H1 (cell line): ENCODE measurements at regions not wholly inside any gene's neighbourhood (a gene's known extent, or its start where the extent isn't known, plus 50 kb on each side); places are given as distances from the start of the nearest gene placed in this dataset.

Experiments
- CTCF ChIA-PET: fragments of 300-600 bp; sonication (Branson Sonifier 250); formaldehyde crosslinking; loops from one replicate; lab custom pipeline; 2021; ENCODE audit not compliant: partially characterized antibody; lab: Charles Lee
- POLR2A ChIA-PET: fragments of 300-600 bp; sonication (Branson Sonifier 250); formaldehyde crosslinking; loops from one replicate; lab custom pipeline; 2021; ENCODE audit warnings: inconsistent platforms; ENCODE audit not compliant: partially characterized antibody; lab: Charles Lee
- DNase-seq, 2 experiments: peaks; one replicate each; pipeline versions ENCODE4 v3.0.0 to v3.0.0-alpha.2; 2010 to 2022; ENCODE audit warnings: low spot score in 2 of 2, low read depth in 1 of 2, mixed read lengths in 1 of 2
- FAIRE-seq: peaks from 2 replicates; lab custom pipeline; 2011; peaks lifted over from hg19 to GRCh38; lab: Jason Lieb, UNC
- H2AFZ ChIP-seq: 2 replicates; pipeline ENCODE4 v1.8.1; 2012; ENCODE audit warnings: low read length, inconsistent platforms
- H2AK5ac ChIP-seq: 2 replicates; pipeline ENCODE4 v1.6.1; 2013; ENCODE audit warnings: low read depth, low read length
- H2BK120ac ChIP-seq: replicated peaks from 2 replicates; pipeline ENCODE3; 2013; ENCODE audit warnings: low read depth, low read length, inconsistent platforms
- H2BK12ac ChIP-seq: 2 replicates; pipeline ENCODE4 v1.6.1; 2013; ENCODE audit warnings: low read depth, low read length
- H2BK15ac ChIP-seq: 2 replicates; pipeline ENCODE4 v1.6.1; 2013; ENCODE audit warnings: low read length
- H2BK20ac ChIP-seq: 2 replicates; pipeline ENCODE4 v1.6.1; 2013; ENCODE audit warnings: low read length
- H2BK5ac ChIP-seq: 2 replicates; pipeline ENCODE4 v1.6.1; 2013; ENCODE audit warnings: low read depth, low read length
- H3K14ac ChIP-seq: 2 replicates; pipeline ENCODE4 v1.6.1; 2013; ENCODE audit warnings: inconsistent platforms; ENCODE audit not compliant: insufficient read length
- H3K18ac ChIP-seq: 2 replicates; pipeline ENCODE4 v1.6.1; 2013; ENCODE audit warnings: low read length; ENCODE audit errors: extremely low read depth
- H3K23ac ChIP-seq: 2 replicates; pipeline ENCODE4 v1.6.1; 2013; ENCODE audit warnings: inconsistent platforms; ENCODE audit not compliant: insufficient read length
- H3K23me2 ChIP-seq: 2 replicates; pipeline ENCODE4 v1.6.1; 2013; ENCODE audit warnings: low read depth, low read length
- H3K27ac ChIP-seq: 2 replicates; pipeline ENCODE4 v1.6.1; 2011; ENCODE audit warnings: low read depth, low read length, inconsistent platforms
- H3K27me3 ChIP-seq, 4 experiments: replicated peaks in 1 of 4; 1 replicate in 1 of 4; 2 replicates in 3 of 4; pipeline versions ENCODE4 v1.6.1 to v1.8.1; 2011 to 2013; ENCODE audit warnings: low read length in 3 of 4, mild to moderate bottlenecking in 3 of 4, inconsistent platforms in 2 of 4, mixed read lengths in 2 of 4, moderate library complexity in 1 of 4; ENCODE audit not compliant: control insufficient read depth in 3 of 4, insufficient read depth in 3 of 4; ENCODE audit errors: extremely low read depth in 1 of 4
- H3K36me3 ChIP-seq, 4 experiments: 2 replicates each; pipeline versions ENCODE4 v1.6.1 to v1.8.1; 2011 to 2013; ENCODE audit warnings: mild to moderate bottlenecking in 4 of 4, low read length in 3 of 4, moderate library complexity in 2 of 4, control low read depth in 1 of 4, inconsistent platforms in 1 of 4; ENCODE audit not compliant: insufficient read depth in 4 of 4, control insufficient read depth in 2 of 4
- H3K4ac ChIP-seq: replicated peaks from 2 replicates; pipeline ENCODE3; 2013; ENCODE audit warnings: low read length, low read depth, mixed read lengths, inconsistent platforms; ENCODE audit not compliant: insufficient read length
- H3K4me1 ChIP-seq, 4 experiments: replicated peaks in 1 of 4; 1 replicate in 1 of 4; 2 replicates in 3 of 4; pipeline versions ENCODE4 v1.6.1 to v1.8.1; 2011 to 2013; ENCODE audit warnings: low read length in 3 of 4, inconsistent platforms in 2 of 4, mixed read lengths in 1 of 4; ENCODE audit not compliant: insufficient read depth in 4 of 4, control insufficient read depth in 3 of 4
- H3K4me2 ChIP-seq, 2 experiments: 2 replicates each; pipeline versions ENCODE4 v1.6.1 to v1.8.1; 2011 to 2013; ENCODE audit warnings: low read depth in 2 of 2, low read length in 2 of 2, control low read depth in 1 of 2, inconsistent platforms in 1 of 2, mild to moderate bottlenecking in 1 of 2; ENCODE audit not compliant: insufficient read depth in 1 of 2
- H3K4me3 ChIP-seq, 4 experiments: fragments of 200-600, 300-600 bp in 1 of 4; sonication (generic), shearing (Covaris generic), sonication (Bioruptor Twin) in 1 of 4; 2 replicates each; pipeline versions ENCODE4 v1.5.1 to v1.8.1; 2011 to 2016; ENCODE audit warnings: low read length in 4 of 4, low read depth in 3 of 4, control low read depth in 2 of 4, inconsistent platforms in 2 of 4, mild to moderate bottlenecking in 2 of 4, mixed read lengths in 1 of 4, moderate library complexity in 1 of 4; ENCODE audit not compliant: insufficient read depth in 2 of 4; ENCODE audit errors: extremely low read depth in 1 of 4
- H3K56ac ChIP-seq: replicated peaks from 2 replicates; pipeline ENCODE3; 2013; ENCODE audit warnings: low read depth, mild to moderate bottlenecking, mixed read lengths, low read length, inconsistent platforms; ENCODE audit not compliant: insufficient read length
- H3K79me1 ChIP-seq: 2 replicates; pipeline ENCODE4 v1.6.1; 2013; ENCODE audit warnings: low read depth, low read length, control low read depth
- H3K79me2 ChIP-seq, 2 experiments: 2 replicates each; pipeline versions ENCODE4 v1.6.1 to v1.8.1; 2012 to 2013; ENCODE audit warnings: low read length in 2 of 2, mild to moderate bottlenecking in 2 of 2, inconsistent platforms in 1 of 2; ENCODE audit not compliant: insufficient read depth in 2 of 2, control insufficient read depth in 1 of 2
- H3K9ac ChIP-seq, 4 experiments: replicated peaks in 1 of 4; 1 replicate in 1 of 4; 2 replicates in 3 of 4; pipeline versions ENCODE4 v1.6.1 to v1.8.1; 2011 to 2013; ENCODE audit warnings: low read depth in 3 of 4, low read length in 3 of 4, control low read depth in 2 of 4, mild to moderate bottlenecking in 2 of 4, moderate library complexity in 2 of 4, inconsistent platforms in 1 of 4; ENCODE audit errors: extremely low read depth in 1 of 4
- H3K9me3 ChIP-seq, 2 experiments: 2 replicates each; pipeline versions ENCODE4 v1.6.1 to v1.8.1; 2012 to 2013; ENCODE audit warnings: mild to moderate bottlenecking in 2 of 2, moderate library complexity in 2 of 2, control low read depth in 1 of 2, inconsistent platforms in 1 of 2, low read depth in 1 of 2, low read length in 1 of 2, mixed read lengths in 1 of 2; ENCODE audit not compliant: insufficient read depth in 2 of 2
- H4K20me1 ChIP-seq, 2 experiments: replicated peaks in 1 of 2; 2 replicates each; pipeline versions ENCODE3 to v1.8.1; 2011 to 2013; ENCODE audit warnings: inconsistent platforms in 2 of 2, low read length in 2 of 2, mild to moderate bottlenecking in 1 of 2; ENCODE audit not compliant: insufficient read depth in 2 of 2, control insufficient read depth in 1 of 2
- H4K5ac ChIP-seq: 2 replicates; pipeline ENCODE4 v1.6.1; 2013; ENCODE audit warnings: low read length, low read depth, mixed read lengths, inconsistent platforms; ENCODE audit not compliant: insufficient read length
- H4K8ac ChIP-seq: 2 replicates; pipeline ENCODE4 v1.8.0; 2013; ENCODE audit warnings: mild to moderate bottlenecking, moderate library complexity, low read length, inconsistent platforms; ENCODE audit not compliant: insufficient read depth; ENCODE audit errors: extremely low read depth
- H4K91ac ChIP-seq: replicated peaks from 2 replicates; pipeline ENCODE3; 2013; ENCODE audit warnings: low read length, mixed read lengths, inconsistent platforms; ENCODE audit not compliant: insufficient read length
- CTCF ChIP-seq, 3 experiments: IDR thresholded peaks; 1 replicate in 2 of 3; 2 replicates in 1 of 3; pipeline versions ENCODE4 v1.5.1 to v1.6.1; 2011; ENCODE audit warnings: low read length in 3 of 3, mild to moderate bottlenecking in 3 of 3, inconsistent platforms in 2 of 3, low read depth in 1 of 3, moderate library complexity in 1 of 3; ENCODE audit not compliant: insufficient read depth in 1 of 3; ENCODE audit errors: control extremely low read depth in 1 of 3
- GABPA ChIP-seq: IDR thresholded peaks from 2 replicates; pipeline ENCODE4 v1.6.1; 2011; ENCODE audit warnings: mild to moderate bottlenecking, low read length, moderate library complexity, borderline replicate concordance; ENCODE audit not compliant: insufficient read depth
- HDAC2 ChIP-seq, 2 experiments: fragments of 300-600 bp in 1 of 2; sonication (generic) in 1 of 2; IDR thresholded peaks; 2 replicates each; pipeline ENCODE4 v1.6.1; 2011 to 2012; ENCODE audit warnings: low read depth in 2 of 2, low read length in 2 of 2, mild to moderate bottlenecking in 2 of 2, moderate library complexity in 2 of 2, borderline replicate concordance in 1 of 2, inconsistent platforms in 1 of 2
- MAX ChIP-seq: IDR thresholded peaks from 2 replicates; pipeline ENCODE4 v1.6.1; 2012; ENCODE audit warnings: inconsistent platforms
- POLR2A ChIP-seq, 2 experiments: IDR thresholded peaks; 1 replicate in 1 of 2; 2 replicates in 1 of 2; pipeline ENCODE4 v1.6.1; 2011; ENCODE audit warnings: low read depth in 2 of 2, low read length in 2 of 2, mild to moderate bottlenecking in 2 of 2; ENCODE audit errors: control extremely low read depth in 1 of 2
- RAD21 ChIP-seq, 2 experiments: IDR thresholded peaks in 1 of 2; conservative IDR thresholded peaks in 1 of 2; 2 replicates each; pipeline ENCODE4 v1.6.1; 2011; ENCODE audit warnings: low read depth in 2 of 2, low read length in 2 of 2, improper control_type of control experiment in 1 of 2, inconsistent platforms in 1 of 2, mild to moderate bottlenecking in 1 of 2, moderate library complexity in 1 of 2
- RXRA ChIP-seq: IDR thresholded peaks from 2 replicates; pipeline ENCODE4 v1.6.1; 2011; ENCODE audit warnings: low read depth, mild to moderate bottlenecking, low read length, moderate library complexity; ENCODE audit not compliant: insufficient read depth
- SP2 ChIP-seq: IDR thresholded peaks from 2 replicates; pipeline ENCODE4 v1.6.1; 2012; ENCODE audit warnings: mild to moderate bottlenecking, low read length, inconsistent platforms
- WGBS, 2 experiments: shearing (Covaris generic) in 1 of 2; methylation state at CpG; one replicate each; pipeline versions ENCODE4 v1.1.6 to v1.1.7; 2013 to 2015; ENCODE audit warnings: low lambda C conversion rate in 2 of 2, mixed read lengths in 2 of 2, inconsistent platforms in 1 of 2, low coverage in 1 of 2, missing lambda C conversion rate in 1 of 2; ENCODE audit not compliant: insufficient replicate concordance in 2 of 2, insufficient coverage in 1 of 2, insufficient read length in 1 of 2; ENCODE audit errors: extremely low coverage in 1 of 2, missing lambda C conversion rate in 1 of 2; 5-methylcytosine and 5-hydroxymethylcytosine counted together

- no peak overlapping the region for H3K27ac ChIP-seq
- peaks cover 0 to 3% (median 0%) of the 10 kb centered on the region in 4 experiments; a peak in 1 of 7 replicates for H3K4me1 ChIP-seq
- H3K79me1 ChIP-seq = no peaks in the 10 kb centered on the region
- DNase-seq (no peak), FAIRE-seq (no peak)
- no peak overlapping the region for H2AK5ac ChIP-seq
- H3K79me2 ChIP-seq = no peaks in the 10 kb centered on the region
- POLR2A ChIA-PET = no interaction called here
- H3K14ac ChIP-seq = no peak overlapping the region
- H2BK20ac ChIP-seq = no peak overlapping the region
- no peak overlapping the region for H2BK12ac ChIP-seq
- H3K27me3 ChIP-seq = no peaks in the 10 kb centered on the region
- no peak overlapping the region for H2AFZ ChIP-seq
- H3K56ac ChIP-seq = no peak overlapping the region
- no peaks in the 10 kb centered on the region for H3K9me3 ChIP-seq
- 100% methylated on average over 1 of the region's 1 CpG; no CpG with 5 or more reads in 1 of the 2 experiments for whole genome bisulfite sequencing, 2 experiments
- no peak overlapping the region for H3K4ac ChIP-seq
- no peak overlapping the region for H3K18ac ChIP-seq
- H2BK5ac ChIP-seq = no peak overlapping the region
- H3K36me3 ChIP-seq = no peaks in the 10 kb centered on the region
- H3K23ac ChIP-seq = no peak overlapping the region
- H2BK15ac ChIP-seq = no peak overlapping the region
- no peak overlapping the region for H2BK120ac ChIP-seq
- no peak overlapping the region for H4K8ac ChIP-seq
- H4K91ac ChIP-seq = no peak overlapping the region
- no peak overlapping the region for H3K9ac ChIP-seq
- no peaks in the 10 kb centered on the region for H3K23me2 ChIP-seq
- CTCF ChIA-PET = interaction anchor here (0.6 to 1.1 kb wide), 3 partner anchors 86 to 694 kb away, joined by 3 read pairs; no protein-coding TSS in a partner anchor
- H4K20me1 ChIP-seq = no peaks in the 10 kb centered on the region
- H3K4me3 ChIP-seq = no peak overlapping the region
- no peak overlapping the region for H3K4me2 ChIP-seq
- H4K5ac ChIP-seq = no peak overlapping the region
- TF ChIP-seq GABPA = no peak
- TF ChIP-seq HDAC2 (IDR thresholded peaks at IDR 0.05; ENCODE audit: borderline replicate concordance in 1 of 2, low read depth in 2 of 2, low read length in 2 of 2) = no peak
- peak; percentile 27 to 46 for TF ChIP-seq RAD21 (IDR thresholded peaks at IDR 0.05 in 1 of 2, conservative IDR thresholded peaks at IDR 0.05 in 1 of 2; ENCODE audit: low read depth in 2 of 2, low read length in 2 of 2)
- TF ChIP-seq MAX = no peak
- TF ChIP-seq POLR2A (IDR thresholded peaks at IDR 0.05; ENCODE audit: control extremely low read depth in 1 of 2, low read depth in 2 of 2, low read length in 2 of 2) = no peak
- peak in 2 of 3 experiments; percentile 2 to 3; a peak in 1 of 4 replicates for TF ChIP-seq CTCF (IDR thresholded peaks at IDR 0.05; ENCODE audit: control extremely low read depth in 1 of 3, insufficient read depth in 1 of 3, low read depth in 1 of 3, low read length in 3 of 3)
- TF ChIP-seq SP2 = no peak
- TF ChIP-seq RXRA = no peak
Measured at GRCh38 chr9:24616863-24617262, 71.2 kb upstream of the IZUMO3 start.
